CD4-positive, alpha-beta T cell (primary cell): ENCODE measurements at regions not wholly inside any gene's neighbourhood (a gene's known extent, or its start where the extent isn't known, plus 50 kb on each side); places are given as distances from the start of the nearest gene placed in this dataset.

Experiments
- ATAC-seq: fragments of 200-7000 bp; cut with Tn5 transposase; one replicate; pipeline ENCODE4 v1.10.0; 2022; ENCODE audit warnings: mild to moderate bottlenecking; ENCODE audit not compliant: poor library complexity
- CTCF ChIA-PET: fragments of 350-600 bp; sonication (Branson Sonifier 250); formaldehyde crosslinking; loops from one replicate; lab custom pipeline; 2021; ENCODE audit warnings: antibody characterized with exemption, inconsistent platforms; lab: Charles Lee
- POLR2A ChIA-PET: fragments of 350-600 bp; sonication (Branson Sonifier 250); formaldehyde crosslinking; loops from one replicate; lab custom pipeline; 2021; ENCODE audit warnings: antibody characterized with exemption, inconsistent platforms; lab: Charles Lee
- DNase-seq, 14 experiments: peaks; one replicate each; pipeline ENCODE4 v3.0.0-alpha.2; 2013 to 2020; ENCODE audit warnings: mixed read lengths in 2 of 14
- H3K27ac ChIP-seq, 2 donors: one replicate each; pipeline versions ENCODE4 v1.5.1 to v1.7.0; 2013; ENCODE audit warnings: low read length in 2 of 2, low read depth in 1 of 2, mild to moderate bottlenecking in 1 of 2
- H3K27me3 ChIP-seq, 2 experiments: 1 replicate in 1 of 2; 2 replicates in 1 of 2; pipeline versions ENCODE4 v1.6.1 to v1.7.0; 2013; ENCODE audit warnings: low read length in 2 of 2, control low read depth in 1 of 2, mild to moderate bottlenecking in 1 of 2, moderate library complexity in 1 of 2; ENCODE audit not compliant: insufficient read depth in 2 of 2, control insufficient read depth in 1 of 2
- H3K36me3 ChIP-seq: one replicate; pipeline ENCODE4 v1.6.1; 2013; ENCODE audit warnings: low read length, control low read depth; ENCODE audit not compliant: insufficient read depth
- H3K4me1 ChIP-seq: one replicate; pipeline ENCODE4 v1.6.1; 2013; ENCODE audit warnings: low read length, control low read depth; ENCODE audit not compliant: insufficient read depth
- H3K4me3 ChIP-seq: one replicate; pipeline ENCODE4 v1.5.1; 2013; ENCODE audit warnings: mild to moderate bottlenecking, low read length, moderate library complexity
- H3K9me3 ChIP-seq, 2 experiments: 1 replicate in 1 of 2; 2 replicates in 1 of 2; pipeline versions ENCODE4 v1.6.1 to v1.7.0; 2013; ENCODE audit warnings: low read length in 2 of 2, mild to moderate bottlenecking in 2 of 2, control low read depth in 1 of 2, moderate library complexity in 1 of 2; ENCODE audit not compliant: control insufficient read depth in 1 of 2, insufficient read depth in 1 of 2
- H3K27ac Mint-ChIP-seq: one replicate; pipeline ENCODE4 v1.8.0; 2020; ENCODE audit warnings: mixed read lengths
- H3K27me3 Mint-ChIP-seq: one replicate; pipeline ENCODE4 v1.8.0; 2021; ENCODE audit warnings: mixed read lengths
- H3K36me3 Mint-ChIP-seq: one replicate; pipeline ENCODE4 v1.8.0; 2021; ENCODE audit warnings: low read depth, mixed read lengths
- H3K4me1 Mint-ChIP-seq: one replicate; pipeline ENCODE4 v1.8.0; 2021; ENCODE audit warnings: low read depth, mixed read lengths
- H3K4me3 Mint-ChIP-seq: one replicate; pipeline ENCODE4 v1.8.0; 2020; ENCODE audit warnings: mild to moderate bottlenecking, mixed read lengths
- H3K9me3 Mint-ChIP-seq: one replicate; pipeline ENCODE4 v1.8.0; 2020; ENCODE audit warnings: mixed read lengths
- CTCF ChIP-seq: fragments of 200-600 bp; IDR thresholded peaks from one replicate; pipeline ENCODE4 v1.8.0; 2022; ENCODE audit warnings: antibody characterized with exemption, mild to moderate bottlenecking
- intact Hi-C, 2 experiments: fragments of 100-400 bp; cut with DNase I in 1 of 2; cut with micrococcal nuclease in 1 of 2; formaldehyde crosslinking; loops; one replicate each; pipeline versions ENCODE4 v1.15.1 to v1.9.0; 2023 to 2025; cut with DNase I, micrococcal nuclease

- H3K9me3 ChIP-seq = no peaks in the 10 kb centered on the region
- Mint-ChIP-seq H3K27ac (no peak overlapping the region), H3K9me3 (no peaks in the 10 kb centered on the region), H3K36me3 (no peaks in the 10 kb centered on the region), H3K27me3 (peaks cover 32% of the 10 kb centered on the region), H3K4me3 (no peak overlapping the region), H3K4me1 (no peaks in the 10 kb centered on the region)
- ChIA-PET CTCF (no interaction called here), POLR2A (no interaction called here)
- no peaks in the 10 kb centered on the region for H3K36me3 ChIP-seq
- intact Hi-C loops = no loop called here
- H3K27me3 ChIP-seq = no peaks in the 10 kb centered on the region
- no peak overlapping the region for H3K27ac ChIP-seq
- ATAC-seq = no peak
- H3K4me3 ChIP-seq = no peak overlapping the region
- TF ChIP-seq CTCF = no peak
- DNase-seq = no peak
- no peaks in the 10 kb centered on the region for H3K4me1 ChIP-seq
Measured at GRCh38 chr5:35430381-35431162, 187.1 kb upstream of the SPEF2 start.

DNA sequence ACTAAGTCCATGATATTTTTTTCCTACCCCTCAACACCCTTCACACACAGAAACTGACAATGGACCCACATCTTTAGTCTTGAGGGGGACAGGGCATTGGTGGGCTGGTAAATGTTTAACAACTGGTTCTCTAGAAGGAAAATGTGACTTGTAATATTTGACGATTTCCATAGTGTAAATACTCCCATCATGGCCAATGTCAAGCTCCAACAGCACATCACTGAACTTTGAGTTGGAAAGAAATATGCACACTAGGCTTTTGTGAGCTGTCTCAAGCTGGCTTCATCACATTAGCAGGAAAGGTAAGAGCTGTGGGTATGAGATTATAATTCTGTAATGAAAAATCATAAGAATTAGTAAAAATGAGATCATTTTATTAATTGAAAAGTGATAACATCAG, 189.9 kb upstream of the PRLR start:
- no peaks in the 10 kb centered on the region for H3K9me3 Mint-ChIP-seq

GRCh38 chr5:35417040-35417439, 186.8 kb upstream of the PRLR start:
- H3K36me3 ChIP-seq = no peaks in the 10 kb centered on the region
- ChIA-PET POLR2A (no interaction called here), CTCF (no interaction called here)
- Mint-ChIP-seq H3K4me1 (no peaks in the 10 kb centered on the region), H3K9me3 (no peaks in the 10 kb centered on the region), H3K4me3 (no peak overlapping the region), H3K36me3 (no peaks in the 10 kb centered on the region), H3K27me3 (peaks cover 20% of the 10 kb centered on the region), H3K27ac (no peak overlapping the region)
- no peaks in the 10 kb centered on the region for H3K9me3 ChIP-seq
- no peak overlapping the region for H3K27ac ChIP-seq
- intact Hi-C loops = no loop called here
- no peaks in the 10 kb centered on the region for H3K4me1 ChIP-seq
- no peaks in the 10 kb centered on the region for H3K27me3 ChIP-seq
- DNase-seq (no peak), ATAC-seq (no peak)
- no peak overlapping the region for H3K4me3 ChIP-seq
- no peak for TF ChIP-seq CTCF

More for the DNA sequence above, 189.9 kb upstream of the PRLR start:
- no peaks in the 10 kb centered on the region for H3K36me3 ChIP-seq
- no peak for ATAC-seq
- ChIA-PET CTCF (no interaction called here), POLR2A (no interaction called here)
- no peaks in the 10 kb centered on the region for H3K27me3 ChIP-seq
- Mint-ChIP-seq H3K36me3 (no peaks in the 10 kb centered on the region), H3K27ac (no peak overlapping the region), H3K4me3 (no peak overlapping the region), H3K27me3 (peaks cover 34% of the 10 kb centered on the region), H3K4me1 (no peaks in the 10 kb centered on the region)
- no peak for DNase-seq
- H3K27ac ChIP-seq = no peak overlapping the region
- intact Hi-C loops = no loop called here
- no peaks in the 10 kb centered on the region for H3K9me3 ChIP-seq
- TF ChIP-seq CTCF = no peak
- H3K4me1 ChIP-seq = no peaks in the 10 kb centered on the region
- H3K4me3 ChIP-seq = no peak overlapping the region
